ENCODE measurements at regions not wholly inside any gene's neighbourhood (a gene's known extent, or its start where the extent isn't known, plus 50 kb on each side); places are given as distances from the start of the nearest gene placed in this dataset.

GRCh38 chr1:18535391-18536210 is 54.9 kb downstream of the KLHDC7A start:
- DNase-seq (ENCODE audit: insufficient read length), result no peak

GRCh38 chr1:18536356-18536755 is 55.6 kb downstream of the KLHDC7A start:
- TF ChIP-seq TAF1 (IDR thresholded peaks at IDR 0.05; ENCODE audit: borderline replicate concordance, low read depth, low read length) (no peak), POLR2A (IDR thresholded peaks at IDR 0.05; ENCODE audit: low read depth, low read length) (no peak), POLR2AphosphoS5 (IDR thresholded peaks at IDR 0.05; ENCODE audit: low read depth, low read length) (no peak)
- no peak for FAIRE-seq
- no peak for DNase-seq (ENCODE audit: insufficient read length)

More at GRCh38 chr1:18535391-18536210, 54.9 kb downstream of the KLHDC7A start:
- FAIRE-seq, result no peak
- TF ChIP-seq POLR2A (IDR thresholded peaks at IDR 0.05; ENCODE audit: low read depth, low read length) (no peak), TAF1 (IDR thresholded peaks at IDR 0.05; ENCODE audit: borderline replicate concordance, low read depth, low read length) (no peak), POLR2AphosphoS5 (IDR thresholded peaks at IDR 0.05; ENCODE audit: low read depth, low read length) (no peak)

GRCh38 chr1:18536915-18537314 is 56.2 kb downstream of the KLHDC7A start:
- TF ChIP-seq TAF1 (IDR thresholded peaks at IDR 0.05; ENCODE audit: borderline replicate concordance, low read depth, low read length), result no peak
- TF ChIP-seq POLR2A (IDR thresholded peaks at IDR 0.05; ENCODE audit: low read depth, low read length), result no peak
- TF ChIP-seq POLR2AphosphoS5 (IDR thresholded peaks at IDR 0.05; ENCODE audit: low read depth, low read length), result no peak
- DNase-seq (ENCODE audit: insufficient read length) (no peak), FAIRE-seq (no peak)

GRCh38 chr1:18537386-18538306 is 56.9 kb downstream of the KLHDC7A start:
- no peak for DNase-seq (ENCODE audit: insufficient read length)
- no peak for FAIRE-seq
- TF ChIP-seq TAF1 (IDR thresholded peaks at IDR 0.05; ENCODE audit: borderline replicate concordance, low read depth, low read length) (no peak), POLR2A (IDR thresholded peaks at IDR 0.05; ENCODE audit: low read depth, low read length) (no peak), POLR2AphosphoS5 (IDR thresholded peaks at IDR 0.05; ENCODE audit: low read depth, low read length) (no peak)

GRCh38 chr1:18539171-18539570 is 58.4 kb downstream of the KLHDC7A start:
- FAIRE-seq (no peak), DNase-seq (ENCODE audit: insufficient read length) (no peak)
- TF ChIP-seq POLR2AphosphoS5 (IDR thresholded peaks at IDR 0.05; ENCODE audit: low read depth, low read length) (no peak), POLR2A (IDR thresholded peaks at IDR 0.05; ENCODE audit: low read depth, low read length) (no peak), TAF1 (IDR thresholded peaks at IDR 0.05; ENCODE audit: borderline replicate concordance, low read depth, low read length) (no peak)

GRCh38 chr1:18540136-18540765 is 59.5 kb downstream of the KLHDC7A start:
- DNase-seq (ENCODE audit: insufficient read length), result no peak
- TF ChIP-seq POLR2A (IDR thresholded peaks at IDR 0.05; ENCODE audit: low read depth, low read length), result no peak
- no peak for TF ChIP-seq TAF1 (IDR thresholded peaks at IDR 0.05; ENCODE audit: borderline replicate concordance, low read depth, low read length)
- no peak for TF ChIP-seq POLR2AphosphoS5 (IDR thresholded peaks at IDR 0.05; ENCODE audit: low read depth, low read length)
- no peak for FAIRE-seq

GRCh38 chr1:18541046-18541795 is 60.5 kb downstream of the KLHDC7A start:
- TF ChIP-seq POLR2AphosphoS5 (IDR thresholded peaks at IDR 0.05; ENCODE audit: low read depth, low read length) (no peak), TAF1 (IDR thresholded peaks at IDR 0.05; ENCODE audit: borderline replicate concordance, low read depth, low read length) (no peak), POLR2A (IDR thresholded peaks at IDR 0.05; ENCODE audit: low read depth, low read length) (no peak)
- FAIRE-seq (no peak), DNase-seq (ENCODE audit: insufficient read length) (no peak)

GRCh38 chr1:18542351-18542750 is 61.6 kb downstream of the KLHDC7A start:
- DNase-seq (ENCODE audit: insufficient read length) (no peak), FAIRE-seq (no peak)
- TF ChIP-seq POLR2A (IDR thresholded peaks at IDR 0.05; ENCODE audit: low read depth, low read length) (no peak), TAF1 (IDR thresholded peaks at IDR 0.05; ENCODE audit: borderline replicate concordance, low read depth, low read length) (no peak), POLR2AphosphoS5 (IDR thresholded peaks at IDR 0.05; ENCODE audit: low read depth, low read length) (no peak)

GRCh38 chr1:18546026-18546425 is 65.3 kb downstream of the KLHDC7A start:
- TF ChIP-seq TAF1 (IDR thresholded peaks at IDR 0.05; ENCODE audit: borderline replicate concordance, low read depth, low read length) (no peak), POLR2AphosphoS5 (IDR thresholded peaks at IDR 0.05; ENCODE audit: low read depth, low read length) (no peak), POLR2A (IDR thresholded peaks at IDR 0.05; ENCODE audit: low read depth, low read length) (no peak)
- FAIRE-seq (no peak), DNase-seq (ENCODE audit: insufficient read length) (no peak)

GRCh38 chr1:18547460-18547859 is 66.7 kb downstream of the KLHDC7A start:
- DNase-seq (ENCODE audit: insufficient read length), result no peak
- TF ChIP-seq POLR2AphosphoS5 (IDR thresholded peaks at IDR 0.05; ENCODE audit: low read depth, low read length) (no peak), POLR2A (IDR thresholded peaks at IDR 0.05; ENCODE audit: low read depth, low read length) (no peak), TAF1 (IDR thresholded peaks at IDR 0.05; ENCODE audit: borderline replicate concordance, low read depth, low read length) (no peak)
- FAIRE-seq, result no peak
